HG02970 (cell line): ENCODE measurements at regions not wholly inside any gene's neighbourhood (a gene's known extent, or its start where the extent isn't known, plus 50 kb on each side); places are given as distances from the start of the nearest gene placed in this dataset.

Source experiments
- ATAC-seq: cut with Tn5 transposase; IDR thresholded peaks from one replicate; pipeline ENCODE4 v1.9.1; 2021; ENCODE audit warnings: mild to moderate bottlenecking, moderate library complexity, moderate number of reproducible peaks; ENCODE audit not compliant: unreplicated experiment, low FRiP score

GRCh38 chr1:191852907-191853306 lies 305.4 kb upstream of the RGS18 start:
- no peak for ATAC-seq

- no peak for ATAC-seq
Observed at GRCh38 chr1:191857600-191857999, 300.7 kb upstream of the RGS18 start.

- no peak for ATAC-seq
Observed at GRCh38 chr1:191865479-191865878, 292.8 kb upstream of the RGS18 start.

- no peak for ATAC-seq
Observed at GRCh38 chr1:191866155-191866554, 292.1 kb upstream of the RGS18 start.

- ATAC-seq: no peak
Observed at GRCh38 chr1:191869790-191870312, 288.4 kb upstream of the RGS18 start.

- ATAC-seq: no peak
Observed at GRCh38 chr1:191870490-191870889, 287.8 kb upstream of the RGS18 start.

GRCh38 chr1:191875994-191876393 lies 282.3 kb upstream of the RGS18 start:
- ATAC-seq: no peak

- ATAC-seq: no peak
Observed at GRCh38 chr1:191876631-191877030, 281.6 kb upstream of the RGS18 start.

- ATAC-seq: no peak
Observed at GRCh38 chr1:191882870-191883269, 275.4 kb upstream of the RGS18 start.

GRCh38 chr1:191886977-191887376 lies 271.3 kb upstream of the RGS18 start:
- peak; percentile 47 for ATAC-seq

GRCh38 chr1:191888996-191889622 lies 269.2 kb upstream of the RGS18 start:
- no peak for ATAC-seq

GRCh38 chr1:191889623-191890003 lies 268.6 kb upstream of the RGS18 start:
- no peak for ATAC-seq

GRCh38 chr1:191890433-191891088 lies 267.7 kb upstream of the RGS18 start:
- ATAC-seq: no peak

GRCh38 chr1:191892716-191893115 lies 265.5 kb upstream of the RGS18 start:
- no peak for ATAC-seq

- ATAC-seq: no peak
Observed at GRCh38 chr1:191895049-191895448, 263.2 kb upstream of the RGS18 start.

GRCh38 chr1:191895462-191896058 lies 262.7 kb upstream of the RGS18 start:
- no peak for ATAC-seq

GRCh38 chr1:191897134-191897533 lies 261.1 kb upstream of the RGS18 start:
- no peak for ATAC-seq

GRCh38 chr1:191901651-191902050 lies 256.6 kb upstream of the RGS18 start:
- no peak for ATAC-seq

- ATAC-seq: no peak
Observed at GRCh38 chr1:191904991-191905390, 253.3 kb upstream of the RGS18 start.

- ATAC-seq: no peak
Observed at GRCh38 chr1:191905781-191906180, 252.5 kb upstream of the RGS18 start.

- no peak for ATAC-seq
Observed at GRCh38 chr1:191907121-191907520, 251.1 kb upstream of the RGS18 start.

- no peak for ATAC-seq
Observed at GRCh38 chr1:191910245-191910644, 248.0 kb upstream of the RGS18 start.
